ENCODE measurements at regions not wholly inside any gene's neighbourhood (a gene's known extent, or its start where the extent isn't known, plus 50 kb on each side); places are given as distances from the start of the nearest gene placed in this dataset.

GRCh38 chr12:77572371-77572770, 258.3 kb upstream of the NAV3 start:
- DNase-seq (ENCODE audit: low read depth) = no peak
- TF ChIP-seq CTCF (IDR thresholded peaks at IDR 0.05; ENCODE audit: control insufficient read depth, extremely low read depth, insufficient read depth) = no peak
- no peak overlapping the region for H3K4me3 ChIP-seq (ENCODE audit: low read depth, low read length)

- no peak for TF ChIP-seq CTCF (IDR thresholded peaks at IDR 0.05; ENCODE audit: control insufficient read depth, extremely low read depth, insufficient read depth)
Measured at GRCh38 chr12:77571768-77572167, 258.9 kb upstream of the NAV3 start.

GRCh38 chr12:77571127-77571526, 259.6 kb upstream of the NAV3 start:
- H3K4me3 ChIP-seq (ENCODE audit: low read depth, low read length) = no peak overlapping the region
- no peak for TF ChIP-seq CTCF (IDR thresholded peaks at IDR 0.05; ENCODE audit: control insufficient read depth, extremely low read depth, insufficient read depth)
- DNase-seq (ENCODE audit: low read depth) = no peak

More at GRCh38 chr12:77571768-77572167, 258.9 kb upstream of the NAV3 start:
- H3K4me3 ChIP-seq (ENCODE audit: low read depth, low read length) = no peak overlapping the region
- DNase-seq (ENCODE audit: low read depth) = no peak

- no peak for TF ChIP-seq CTCF (IDR thresholded peaks at IDR 0.05; ENCODE audit: control insufficient read depth, extremely low read depth, insufficient read depth)
- no peak overlapping the region for H3K4me3 ChIP-seq (ENCODE audit: low read depth, low read length)
- no peak for DNase-seq (ENCODE audit: low read depth)
Measured at GRCh38 chr12:77569876-77570275, 260.8 kb upstream of the NAV3 start.

- H3K4me3 ChIP-seq (ENCODE audit: low read depth, low read length) = no peak overlapping the region
- no peak for TF ChIP-seq CTCF (IDR thresholded peaks at IDR 0.05; ENCODE audit: control insufficient read depth, extremely low read depth, insufficient read depth)
- DNase-seq (ENCODE audit: low read depth) = no peak
Measured at GRCh38 chr12:77560714-77561113, 270.0 kb upstream of the NAV3 start.

- TF ChIP-seq CTCF (IDR thresholded peaks at IDR 0.05; ENCODE audit: control insufficient read depth, extremely low read depth, insufficient read depth) = no peak
- DNase-seq (ENCODE audit: low read depth) = no peak
- no peak overlapping the region for H3K4me3 ChIP-seq (ENCODE audit: low read depth, low read length)
Measured at GRCh38 chr12:77559400-77560074, 271.2 kb upstream of the NAV3 start.

- no peak overlapping the region for H3K4me3 ChIP-seq (ENCODE audit: low read depth, low read length)
- DNase-seq (ENCODE audit: low read depth) = no peak
- TF ChIP-seq CTCF (IDR thresholded peaks at IDR 0.05; ENCODE audit: control insufficient read depth, extremely low read depth, insufficient read depth) = no peak
Measured at GRCh38 chr12:77555074-77555473, 275.6 kb upstream of the NAV3 start.

Measured in LNCaP clone FGC (cell line).